NCI-H1694 treated with DMSO at 0.1 percent for 48 hours (cell line): ENCODE measurements at regions not wholly inside any gene's neighbourhood (a gene's known extent, or its start where the extent isn't known, plus 50 kb on each side); places are given as distances from the start of the nearest gene placed in this dataset.
"Not testable (repeated sequence)": the region's sequence is repeated elsewhere in the genome, so short reads cannot be mapped to it uniquely, and the experiment has no call there.

Experiments
- DNase-seq: peaks from one replicate; lab custom pipeline; 2025; lab: John Stamatoyannopoulos, UW

- no peak for DNase-seq
Observed at GRCh38 chr1:73056826-73057225, 774.5 kb upstream of the NEGR1 start.

- no peak for DNase-seq
Observed at GRCh38 chr1:73044241-73045036, 762.1 kb upstream of the NEGR1 start.

- no peak for DNase-seq
Observed at GRCh38 chr1:73042403-73042802, 760.1 kb upstream of the NEGR1 start.

GRCh38 chr1:73040811-73041210 lies 758.5 kb upstream of the NEGR1 start:
- no peak for DNase-seq

DNA sequence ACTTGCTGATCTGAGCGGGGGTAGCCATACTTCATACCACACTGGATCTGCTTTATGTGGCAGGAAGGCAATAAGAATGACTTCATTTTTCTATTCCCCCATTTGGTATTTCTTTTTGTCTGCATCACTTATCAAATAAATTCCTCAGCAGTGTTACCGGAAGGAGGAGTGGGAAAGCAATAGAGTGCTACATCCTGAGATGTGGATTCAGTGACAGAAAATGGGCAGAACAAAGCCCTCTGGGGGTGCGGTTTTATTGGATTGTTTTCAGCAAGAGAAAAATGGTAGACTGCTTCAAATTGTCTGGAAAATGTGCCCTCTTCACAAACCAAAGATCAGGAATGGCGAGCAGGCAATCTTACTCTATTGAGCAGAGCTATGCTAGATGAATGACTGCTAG lies 751.9 kb upstream of the NEGR1 start:
- DNase-seq, result no peak

DNA sequence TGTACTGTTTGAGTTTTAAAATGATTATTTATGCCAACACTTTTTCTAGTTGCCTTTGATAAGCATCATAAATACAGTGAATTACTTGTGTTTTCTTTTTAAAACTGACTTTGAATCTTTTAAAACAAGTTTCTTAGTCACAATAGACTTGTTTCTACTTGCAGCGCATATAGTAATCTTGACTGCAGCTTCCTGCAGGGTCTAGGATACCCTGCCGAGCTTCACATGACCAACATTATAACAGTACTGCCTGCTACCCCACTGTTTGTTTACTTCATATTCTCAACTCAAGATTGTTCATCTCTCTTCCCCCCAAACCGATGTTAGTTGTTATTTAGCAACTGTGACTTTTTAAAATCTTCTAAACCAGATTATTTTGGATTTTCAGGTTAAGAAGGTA lies 751.3 kb upstream of the NEGR1 start:
- no peak for DNase-seq

DNA sequence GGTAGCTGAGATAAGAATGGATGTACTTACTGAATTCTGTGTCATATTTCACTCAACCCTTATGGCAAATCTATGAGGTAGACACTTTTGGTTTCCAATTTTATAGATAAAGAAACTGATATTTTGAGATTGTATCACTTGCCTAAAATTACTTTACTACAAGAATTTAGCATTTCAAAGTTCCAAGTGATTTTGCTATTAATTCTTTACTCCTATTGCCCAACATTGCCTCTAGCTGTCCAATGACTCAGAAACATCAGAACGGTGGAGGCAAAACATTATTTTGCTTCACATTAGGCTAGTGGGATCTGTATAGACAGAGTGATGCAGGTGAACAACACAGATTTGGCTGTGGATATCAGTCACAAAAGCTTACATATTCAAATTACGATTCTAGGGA lies 747.2 kb upstream of the NEGR1 start:
- DNase-seq, result no peak

DNA sequence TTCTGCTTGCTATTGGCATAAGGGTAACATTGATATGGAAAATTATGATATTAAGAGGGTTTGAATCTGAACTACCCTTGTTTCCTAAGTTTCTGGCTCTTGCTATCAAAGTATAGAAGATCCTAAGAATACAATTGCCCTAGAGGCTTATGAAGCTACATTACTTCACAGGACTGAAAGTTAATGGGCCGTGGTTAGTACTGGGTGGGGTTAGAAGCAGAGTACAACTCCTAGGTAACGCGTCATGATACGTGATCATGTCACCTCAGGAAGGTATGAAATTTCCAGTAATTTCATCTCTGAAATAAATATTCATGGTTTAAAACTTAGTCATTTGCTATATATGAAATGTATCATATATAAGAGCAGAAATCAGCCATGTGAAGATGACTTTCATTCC lies 743.8 kb upstream of the NEGR1 start:
- no peak for DNase-seq

GRCh38 chr1:73009938-73010337 lies 727.6 kb upstream of the NEGR1 start:
- no peak for DNase-seq

DNA sequence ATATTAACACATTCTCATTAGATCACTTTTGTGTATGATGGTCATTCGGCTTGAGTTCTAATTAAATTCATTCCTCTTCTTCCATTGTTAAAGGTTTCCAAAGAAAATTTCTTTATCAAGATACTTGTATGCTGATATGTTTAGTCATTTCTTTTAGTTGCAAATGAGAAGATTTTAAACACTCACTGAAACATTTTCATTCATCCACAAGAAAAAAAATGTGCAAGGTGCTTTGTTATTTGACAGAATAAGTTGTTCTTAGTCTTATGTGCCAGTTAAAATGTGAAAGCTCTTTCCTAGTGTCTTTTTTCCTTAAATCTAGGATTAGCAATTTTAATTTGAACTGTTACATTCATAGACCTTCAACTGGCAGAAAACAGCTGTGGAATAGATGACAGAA lies 727.0 kb upstream of the NEGR1 start:
- no peak for DNase-seq

DNA sequence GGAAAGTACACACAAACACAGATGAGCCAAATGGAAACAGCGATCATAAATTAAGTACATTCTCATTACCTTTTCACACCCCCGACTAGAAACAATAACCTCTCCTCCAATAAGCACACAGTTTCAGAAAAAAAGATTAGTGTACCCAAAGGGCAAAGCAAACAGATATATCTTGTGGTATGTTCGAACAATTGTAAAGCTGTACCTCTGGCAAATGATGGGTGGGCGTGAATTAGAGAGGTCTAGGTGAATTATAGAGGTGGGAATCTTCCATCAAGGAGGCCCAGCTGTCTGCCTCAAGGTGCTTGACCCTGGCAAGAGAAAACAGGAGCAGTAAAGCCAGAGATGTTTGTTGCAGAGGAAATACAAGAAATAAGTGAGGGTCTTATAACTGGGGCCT lies 715.3 kb upstream of the NEGR1 start:
- no peak for DNase-seq

- no peak for DNase-seq
Observed at GRCh38 chr1:72997041-72997440, 714.7 kb upstream of the NEGR1 start.

DNA sequence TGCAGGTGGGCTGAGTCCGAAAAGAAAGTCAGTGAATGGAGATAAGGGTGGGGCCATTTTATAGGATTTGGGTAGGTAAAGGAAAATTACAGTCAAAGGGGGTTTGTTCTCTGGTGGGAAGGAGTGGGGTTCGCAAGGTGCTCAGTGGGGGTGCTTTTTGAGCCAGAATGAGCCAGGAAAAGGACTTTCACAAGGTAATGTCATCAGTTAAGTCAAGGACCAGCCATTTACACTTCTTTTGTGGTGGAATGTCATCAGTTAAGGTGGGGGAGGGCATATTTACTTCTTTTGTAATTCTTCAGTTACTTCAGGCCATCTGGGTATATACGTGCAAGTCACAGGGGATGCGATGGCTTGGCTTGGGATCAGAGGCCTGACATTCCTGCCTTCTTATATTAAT lies 705.5 kb upstream of the NEGR1 start:
- DNase-seq, result not testable (repeated sequence)

- no peak for DNase-seq
Observed at GRCh38 chr1:72986591-72987290, 704.4 kb upstream of the NEGR1 start.

DNA sequence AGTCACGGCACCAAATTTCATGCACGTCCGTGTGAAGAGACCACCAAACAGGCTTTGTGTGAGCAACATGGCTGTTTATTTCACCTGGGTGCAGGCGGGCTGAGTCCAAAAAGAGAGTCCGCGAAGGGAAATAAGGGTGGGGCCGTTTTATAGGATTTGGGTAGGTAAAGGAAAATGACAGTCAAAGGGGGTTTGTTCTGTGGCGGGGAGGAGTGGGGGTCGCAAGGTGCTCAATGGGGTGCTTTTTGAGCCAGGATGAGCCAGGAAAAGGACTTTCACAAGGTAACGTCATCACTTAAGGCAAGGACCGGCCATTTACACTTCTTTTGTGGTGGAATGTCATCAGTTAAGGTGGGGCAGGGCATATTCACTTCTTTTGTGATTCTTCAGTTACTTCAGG lies 702.7 kb upstream of the NEGR1 start:
- DNase-seq, result not testable (repeated sequence)

DNA sequence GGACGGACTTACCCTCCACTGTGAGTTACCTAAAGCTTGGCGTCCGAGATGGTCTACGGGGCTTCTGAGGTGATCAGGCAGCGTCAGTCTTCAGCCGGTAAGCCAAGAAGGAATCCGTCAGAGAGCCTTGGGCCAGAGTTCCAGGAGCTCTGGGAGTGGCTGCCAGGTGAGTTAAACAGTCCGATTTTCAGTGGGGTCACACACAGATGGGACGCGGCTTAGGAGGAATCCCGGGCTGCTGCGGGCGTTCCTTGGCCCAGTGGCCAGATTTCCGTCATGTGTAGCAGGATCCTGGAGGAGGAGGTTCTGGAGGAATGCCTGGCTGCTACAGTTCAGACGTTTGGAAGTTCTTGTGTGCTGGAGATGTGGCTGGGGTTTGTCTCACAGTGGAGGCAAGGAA lies 700.7 kb upstream of the NEGR1 start:
- not testable (repeated sequence) for DNase-seq

DNA sequence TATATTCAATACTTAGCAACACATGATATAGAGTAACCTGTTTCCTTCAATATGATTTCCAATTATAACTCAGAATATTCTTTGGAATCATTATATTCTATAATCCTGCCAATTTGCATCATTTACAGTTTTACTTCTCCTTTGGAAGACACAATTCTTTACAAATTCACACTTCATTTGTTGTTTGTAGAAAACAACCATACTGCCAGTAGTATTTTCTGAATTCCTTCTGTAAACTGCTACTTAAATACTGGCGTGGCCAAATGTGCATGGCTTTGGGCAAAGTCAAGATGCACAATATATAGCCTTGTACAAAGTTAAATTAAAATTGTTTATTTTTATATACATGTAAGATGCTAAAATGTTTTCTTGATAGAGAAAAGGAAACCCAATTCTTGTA lies 687.1 kb upstream of the NEGR1 start:
- DNase-seq, result no peak

- no peak for DNase-seq
Observed at GRCh38 chr1:72954943-72955342, 672.6 kb upstream of the NEGR1 start.

DNA sequence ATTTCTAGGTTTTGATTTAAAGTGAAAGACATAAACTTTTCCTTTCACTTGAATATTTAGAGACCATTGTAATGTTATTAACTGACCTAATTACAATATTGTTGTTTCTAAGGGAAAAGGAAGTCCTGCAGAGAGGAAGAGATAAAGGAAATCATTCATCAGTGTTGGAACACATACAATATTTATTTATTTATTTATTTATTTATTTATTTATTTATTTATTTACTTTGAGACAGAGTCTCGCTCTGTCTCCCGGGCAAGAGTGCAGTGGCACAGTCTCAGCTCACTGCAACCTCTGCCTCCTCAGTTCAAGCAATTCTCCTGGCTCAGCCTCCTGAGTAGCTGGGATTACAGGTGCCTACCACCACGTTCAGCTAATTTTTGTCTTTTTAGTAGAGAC lies 668.6 kb upstream of the NEGR1 start:
- not testable (repeated sequence) for DNase-seq

DNA sequence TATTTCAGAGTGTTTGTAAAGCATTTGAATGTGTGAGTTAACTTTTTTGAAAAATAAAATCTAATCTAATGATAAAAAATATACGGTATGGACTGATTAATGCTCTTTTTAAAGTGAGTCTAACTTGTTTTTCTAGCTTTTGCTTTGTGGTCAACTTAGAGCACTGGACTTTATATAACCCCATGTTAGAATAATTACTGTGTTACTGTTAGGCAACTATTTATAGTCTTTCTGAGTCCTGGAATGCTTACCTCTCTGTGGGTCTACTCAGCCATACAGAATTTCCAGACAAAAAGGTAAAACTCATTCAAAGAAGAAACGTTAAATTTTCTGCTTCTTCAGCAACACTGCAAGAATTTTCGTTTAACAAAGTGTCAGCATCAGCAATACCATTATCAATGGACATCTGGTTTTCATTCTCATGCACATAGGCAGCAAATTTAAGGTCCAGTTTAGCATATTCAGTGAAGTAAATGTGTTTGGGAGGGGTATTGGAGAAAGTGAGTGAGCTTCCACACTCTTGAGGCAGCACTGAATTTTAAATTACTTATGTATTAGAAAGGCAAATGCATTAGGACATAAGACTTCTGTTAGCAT lies 664.7 kb upstream of the NEGR1 start:
- DNase-seq, result no peak

GRCh38 chr1:72942008-72942407 lies 659.7 kb upstream of the NEGR1 start:
- DNase-seq, result no peak

DNA sequence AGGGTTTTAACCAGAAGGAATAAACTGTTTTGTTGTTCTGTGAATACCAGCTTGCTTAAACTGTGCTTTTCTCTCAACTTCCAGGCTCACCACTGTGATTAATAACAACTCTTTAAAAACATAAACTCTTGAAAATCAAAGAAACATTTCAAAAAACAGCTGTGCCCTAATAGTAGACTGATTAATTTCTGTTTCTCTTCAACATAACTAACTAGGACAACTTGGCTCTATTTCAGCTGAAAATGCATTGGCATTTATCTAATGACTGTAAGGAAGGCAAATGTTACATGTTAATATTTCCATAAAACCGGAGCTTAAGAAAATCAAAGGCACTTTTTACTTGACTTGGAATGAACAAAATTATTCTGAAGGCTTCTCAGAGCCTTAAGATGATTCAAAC lies 656.1 kb upstream of the NEGR1 start:
- no peak for DNase-seq

DNA sequence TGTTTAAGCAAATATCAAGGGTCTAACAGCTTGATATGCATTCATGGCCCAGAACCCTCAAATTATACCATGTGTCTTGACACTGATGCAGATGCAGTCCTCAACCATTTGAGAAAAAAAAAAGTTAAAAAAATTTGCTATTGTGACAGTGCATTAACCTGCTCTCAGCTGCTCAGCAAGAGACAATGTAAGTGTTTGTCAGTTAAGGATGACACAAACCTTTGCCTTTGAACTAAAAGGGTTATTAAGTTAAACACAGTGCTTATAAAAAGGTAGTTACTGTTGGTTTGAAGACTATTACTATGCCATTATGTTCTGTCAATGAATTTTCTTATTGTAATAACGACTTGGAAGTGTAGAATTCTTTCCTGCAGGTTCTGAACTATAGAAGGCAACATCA lies 655.6 kb upstream of the NEGR1 start:
- no peak for DNase-seq
